ELF-1 (cell line): ENCODE measurements at regions not wholly inside any gene's neighbourhood (a gene's known extent, or its start where the extent isn't known, plus 50 kb on each side); places are given as distances from the start of the nearest gene placed in this dataset.
A peak's percentile ranks its signal among the peaks of the same experiment; 100 is the strongest.
"Not testable (repeated sequence)": the region's sequence is repeated elsewhere in the genome, so short reads cannot be mapped to it uniquely, and the experiment has no call there.

Source experiments
- DNase-seq: peaks from one replicate; pipeline ENCODE4 v3.0.0-alpha.2; 2016; ENCODE audit warnings: low read depth, low spot score

DNA sequence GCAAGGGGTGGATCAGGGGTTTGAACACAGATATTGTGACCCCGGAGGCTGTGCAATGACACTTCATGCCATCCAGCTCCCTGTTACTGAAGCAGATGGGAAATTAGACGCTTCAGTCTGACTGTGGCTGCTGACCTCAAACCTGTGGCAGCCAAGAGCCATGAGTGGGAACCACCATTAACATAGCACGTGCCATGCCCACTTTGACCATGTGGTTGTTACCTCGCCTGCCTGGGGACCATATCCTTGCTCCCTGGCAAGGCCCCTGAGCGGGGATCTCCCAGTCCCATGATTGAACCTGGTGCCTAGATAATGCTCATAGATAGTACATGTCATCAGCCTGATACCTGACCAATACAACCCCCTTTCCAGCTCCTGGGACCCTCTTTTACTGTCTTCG, 68.9 kb downstream of the CYP26B1 start:
- DNase-seq: no peak

DNA sequence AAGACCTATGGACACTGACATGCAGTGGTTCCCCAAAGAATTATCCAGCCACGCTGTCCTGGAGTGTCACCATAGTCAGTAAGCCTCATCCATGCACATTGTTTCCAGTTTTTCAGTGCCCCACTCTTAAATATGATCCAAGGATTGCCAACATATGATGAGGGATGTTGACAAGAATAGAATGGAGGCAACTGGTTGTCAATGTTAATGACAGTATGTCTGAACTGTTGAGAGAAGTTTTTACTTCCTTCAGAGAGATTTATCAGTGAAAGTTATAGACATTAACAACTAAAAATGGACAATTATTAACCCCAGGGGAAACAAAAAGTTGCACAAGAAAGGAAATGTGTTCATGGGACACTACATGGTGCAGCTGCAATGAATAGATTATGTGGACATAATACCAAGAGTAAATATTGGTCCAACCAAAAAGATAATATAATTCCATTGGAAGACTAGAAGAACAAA, 69.9 kb downstream of the CYP26B1 start:
- no peak for DNase-seq

DNA sequence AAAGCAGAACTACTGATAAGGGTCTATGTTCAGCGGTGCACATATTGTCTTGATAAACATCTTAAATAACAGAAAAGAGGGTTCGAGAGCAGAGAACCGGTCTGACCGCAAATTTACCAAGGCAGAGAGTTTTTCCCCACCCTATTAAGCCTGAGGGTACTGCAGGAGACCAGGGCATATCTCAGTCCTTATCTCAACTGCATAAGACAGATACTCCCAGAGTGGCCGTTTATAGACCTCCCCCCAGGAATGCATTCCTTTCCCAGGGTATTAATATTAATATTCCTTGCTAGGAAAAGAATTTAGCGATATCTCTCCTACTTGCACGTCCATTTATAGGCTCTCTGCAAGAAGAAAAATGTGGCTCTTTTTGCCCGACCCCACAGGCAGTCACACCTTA, 74.3 kb downstream of the CYP26B1 start:
- DNase-seq: not testable (repeated sequence)

DNA sequence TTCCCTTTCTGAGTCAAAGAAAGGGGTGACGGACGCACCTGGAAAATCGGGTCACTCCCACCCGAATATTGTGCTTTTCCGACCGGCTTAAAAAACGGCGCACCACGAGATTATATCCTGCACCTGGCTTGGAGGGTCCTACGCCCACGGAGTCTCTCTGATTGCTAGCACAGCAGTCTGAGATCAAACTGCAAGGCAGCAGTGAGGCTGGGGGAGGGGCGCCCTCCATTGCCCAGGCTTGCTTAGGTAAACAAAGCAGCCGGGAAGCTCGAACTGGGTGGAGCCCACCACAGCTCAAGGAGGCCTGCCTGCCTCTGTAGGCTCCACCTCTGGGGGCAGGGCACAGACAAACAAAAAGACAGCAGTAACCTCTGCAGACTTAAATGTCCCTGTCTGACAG, 83.5 kb downstream of the CYP26B1 start:
- DNase-seq: not testable (repeated sequence)

- no peak for DNase-seq
Measured at GRCh38 chr2:72062336-72062735, 85.3 kb downstream of the CYP26B1 start.

DNA sequence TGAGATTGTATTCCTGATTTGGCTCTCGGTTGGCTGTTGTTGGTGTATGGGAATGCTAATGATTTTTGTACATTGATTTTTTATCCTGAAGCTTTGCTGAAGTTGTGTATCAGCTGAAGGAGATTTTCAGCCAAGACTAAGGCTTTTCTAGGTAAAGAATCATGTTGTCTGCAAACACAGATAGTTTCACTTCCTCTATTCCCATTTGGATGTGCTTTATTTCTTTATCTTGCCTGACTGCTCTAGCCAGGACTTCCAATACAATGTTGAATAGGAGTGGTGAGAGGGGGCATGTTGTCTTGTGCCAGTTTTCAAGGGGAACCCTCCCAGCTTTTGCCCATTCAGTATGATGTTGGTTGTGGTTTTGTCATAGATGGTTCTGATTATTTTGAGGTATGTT, 90.4 kb downstream of the CYP26B1 start:
- no peak for DNase-seq

GRCh38 chr2:72051971-72052505, 95.6 kb downstream of the CYP26B1 start:
- no peak for DNase-seq

- DNase-seq: no peak
Measured at GRCh38 chr2:72051204-72051603, 96.5 kb downstream of the CYP26B1 start.

- no peak for DNase-seq
Measured at GRCh38 chr2:72050734-72051133, 96.9 kb downstream of the CYP26B1 start.

- no peak for DNase-seq
Measured at GRCh38 chr2:72048881-72049477, 98.7 kb downstream of the CYP26B1 start.

DNA sequence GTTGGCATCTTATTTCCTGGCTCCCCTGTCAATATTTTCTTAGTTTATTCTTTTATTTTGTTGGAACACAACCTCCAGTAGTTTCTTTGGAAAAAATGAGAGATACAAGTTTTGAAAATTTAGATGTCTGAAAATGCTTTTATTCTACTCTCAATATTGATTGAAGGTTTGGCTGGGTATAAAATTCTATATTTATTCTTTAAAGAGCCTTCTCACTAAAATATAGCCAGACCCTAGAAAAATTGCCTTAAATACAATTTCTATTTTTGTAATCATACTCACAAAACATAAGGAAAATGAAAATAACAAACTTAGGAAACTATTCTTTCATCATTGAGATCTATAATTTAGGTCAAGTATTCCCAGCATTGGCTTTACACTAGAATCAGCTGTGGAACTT, 103.7 kb downstream of the CYP26B1 start:
- no peak for DNase-seq

DNA sequence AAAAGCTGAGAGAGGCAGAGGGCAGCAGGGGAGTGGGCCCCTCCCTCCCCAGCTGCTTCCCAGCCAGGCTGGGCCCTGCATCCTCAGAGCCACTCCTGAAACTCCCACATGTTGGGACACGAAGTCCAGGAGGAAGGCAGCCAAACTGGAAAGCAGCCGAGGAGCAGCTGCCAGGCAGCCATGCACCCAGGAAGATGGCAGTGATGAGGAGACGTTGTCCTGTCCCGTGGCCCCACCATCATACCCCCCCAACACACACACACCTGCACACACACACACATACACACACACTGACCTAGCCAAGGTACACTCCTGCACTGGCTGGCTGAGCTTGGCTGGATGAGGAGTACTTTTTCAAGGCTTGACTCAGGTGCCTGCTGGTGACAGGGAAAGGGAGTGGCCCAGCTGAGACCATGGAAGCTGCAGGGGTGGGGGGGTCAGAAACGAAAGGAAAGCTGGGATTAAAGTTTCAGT, 106.0 kb downstream of the CYP26B1 start:
- no peak for DNase-seq

- no peak for DNase-seq
Measured at GRCh38 chr2:72040629-72041571, 106.8 kb downstream of the CYP26B1 start.

GRCh38 chr2:72038524-72038923, 109.1 kb downstream of the CYP26B1 start:
- no peak for DNase-seq

DNA sequence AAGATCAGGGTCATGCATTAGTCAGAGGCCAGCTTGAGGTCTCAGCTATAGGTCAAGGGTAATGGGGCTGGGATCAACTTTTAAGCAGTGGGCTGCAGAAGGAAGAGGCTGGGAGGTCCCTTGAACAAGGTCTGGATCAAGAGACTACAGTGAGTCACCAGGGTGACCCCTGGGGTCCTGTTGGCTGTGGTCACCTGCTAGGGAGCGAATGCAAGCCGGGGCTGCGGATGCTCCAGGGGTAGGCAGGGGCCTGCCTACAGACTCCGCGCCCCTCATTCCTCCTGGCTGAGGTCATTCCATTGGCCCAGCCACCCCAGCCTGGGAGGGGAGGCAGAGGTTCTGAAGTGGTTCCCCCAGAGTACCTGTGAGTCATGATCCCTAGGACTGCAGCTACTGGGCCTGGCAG, 110.4 kb downstream of the CYP26B1 start:
- no peak for DNase-seq

GRCh38 chr2:72036595-72036994, 111.1 kb downstream of the CYP26B1 start:
- DNase-seq: no peak

DNA sequence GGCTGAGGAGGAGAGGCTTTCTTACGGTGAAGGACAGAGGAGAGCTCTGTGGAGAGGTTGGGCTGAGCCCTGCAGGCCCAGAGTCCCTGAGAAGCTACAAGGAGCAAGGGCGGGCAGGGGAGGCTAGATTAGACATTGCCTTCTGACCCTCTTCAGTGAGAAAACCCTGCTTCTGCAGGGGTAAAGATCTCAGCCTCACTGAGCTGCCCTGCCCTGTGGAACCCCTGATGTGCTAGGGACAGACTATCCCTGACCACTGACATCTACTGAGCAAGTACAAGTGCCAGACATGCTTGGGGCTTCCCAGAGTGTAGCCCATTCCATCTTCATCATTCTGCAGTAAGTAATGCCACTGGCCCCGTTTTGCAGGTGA, 111.5 kb downstream of the CYP26B1 start:
- no peak for DNase-seq

DNA sequence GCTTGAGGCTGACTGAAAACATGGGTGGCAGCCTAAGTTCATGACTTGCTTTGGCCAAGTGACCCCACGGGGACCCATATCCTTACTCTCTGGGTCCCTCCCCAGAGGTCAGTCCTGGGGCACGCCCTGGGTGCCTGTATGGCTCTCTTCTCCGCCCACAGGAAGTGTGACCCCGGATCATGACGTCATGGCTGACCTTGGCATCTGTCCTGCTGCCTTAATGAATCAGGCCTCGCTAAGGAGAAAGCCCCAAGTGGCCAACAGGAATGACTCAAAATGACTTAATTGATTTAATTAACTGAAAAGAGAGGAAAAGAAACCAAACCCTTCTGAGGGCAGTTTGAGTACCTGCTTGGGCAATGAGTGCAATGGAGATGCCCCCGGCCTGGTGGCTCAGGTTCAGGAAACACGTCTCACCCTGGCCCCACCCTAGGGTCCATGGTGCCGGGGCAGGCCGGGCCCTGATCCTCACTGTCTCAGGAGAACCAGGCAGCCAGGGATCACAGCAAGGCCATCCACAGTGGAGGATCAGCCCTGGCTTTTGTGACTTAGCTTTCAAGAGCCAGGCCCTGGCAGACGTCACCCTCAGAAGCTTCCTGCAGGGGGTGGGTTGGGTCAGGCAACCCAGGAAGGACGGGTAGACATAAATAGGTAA, 112.0 kb downstream of the CYP26B1 start:
- no peak for DNase-seq

GRCh38 chr2:72034353-72035095, 113.1 kb downstream of the CYP26B1 start:
- DNase-seq: no peak

DNA sequence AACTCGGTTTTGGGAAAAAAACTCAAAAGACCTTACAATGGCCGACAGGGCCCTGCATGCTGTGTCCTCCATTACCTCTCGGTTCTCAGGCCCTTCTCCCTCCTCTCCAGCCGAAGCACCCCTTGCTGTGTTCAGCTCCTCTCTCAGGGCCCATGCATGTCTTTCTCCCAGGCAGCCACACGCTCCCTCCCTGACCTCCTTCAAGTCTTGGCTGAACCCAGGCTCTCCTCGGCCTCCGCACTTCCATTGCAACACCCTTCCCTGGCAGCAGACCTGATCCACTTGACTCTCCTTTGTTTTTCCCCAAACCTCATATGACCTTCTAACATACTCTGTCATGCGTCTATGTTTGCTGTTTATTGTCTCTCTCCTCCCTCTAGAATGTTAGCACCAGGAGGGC, 114.0 kb downstream of the CYP26B1 start:
- no peak for DNase-seq

DNA sequence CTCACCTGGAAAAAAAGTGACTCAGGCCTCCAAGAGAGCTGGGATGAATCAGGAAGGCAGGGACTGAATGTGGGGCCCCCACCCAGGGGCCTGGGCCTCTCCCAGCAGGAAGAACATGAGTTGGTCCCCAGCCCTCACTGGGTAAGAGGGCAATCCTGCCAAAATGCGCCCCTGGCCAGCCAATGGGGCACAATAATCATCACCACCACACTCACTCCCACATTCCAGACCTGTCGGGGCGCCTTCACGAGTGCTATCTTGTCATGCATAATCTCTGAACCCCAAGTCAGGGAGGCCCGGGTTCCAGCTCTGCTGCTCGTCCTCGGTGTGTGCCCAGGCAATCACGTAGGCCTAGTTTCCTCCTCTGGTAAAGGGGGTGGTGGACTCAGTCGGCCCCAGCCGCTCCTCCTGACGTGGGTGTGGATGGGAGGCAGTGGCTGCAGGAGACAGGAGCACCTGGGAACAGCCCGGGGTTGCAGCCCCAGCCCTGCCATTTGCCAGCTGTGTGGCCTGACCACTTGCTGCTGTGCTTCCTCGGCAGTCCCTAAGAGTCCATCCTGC, 115.1 kb downstream of the CYP26B1 start:
- DNase-seq: peak; percentile 0
